ENCODE measurements at regions not wholly inside any gene's neighbourhood (a gene's known extent, or its start where the extent isn't known, plus 50 kb on each side); places are given as distances from the start of the nearest gene placed in this dataset.

DNA sequence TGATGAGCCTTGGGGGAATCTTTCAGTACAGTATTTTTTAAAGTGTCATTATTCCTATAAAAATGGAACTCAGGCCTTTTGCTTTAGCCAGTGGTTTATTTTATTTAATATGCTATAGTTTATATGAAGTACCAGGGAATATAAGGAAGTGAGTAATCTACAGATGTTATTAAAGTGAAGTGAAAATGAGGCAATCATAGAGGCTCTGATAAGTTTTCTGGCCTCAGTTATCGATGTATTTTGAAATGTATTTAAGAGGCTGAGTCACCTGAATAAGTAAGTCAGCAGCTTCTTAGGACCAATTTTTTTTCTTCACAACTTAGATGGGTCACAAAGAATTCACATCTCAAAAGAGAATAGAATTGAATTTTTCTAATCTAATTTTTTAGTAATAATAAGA, 829.0 kb downstream of the DNAH5 start:
- FAIRE-seq (no peak), DNase-seq (ENCODE audit: low read depth in 1 of 2, low spot score in 2 of 2) (no peak)
- H3K79me2 ChIP-seq (ENCODE audit: control insufficient read depth in 1 of 2, insufficient read depth in 2 of 2, low read length in 2 of 2), result no peaks in the 10 kb centered on the region
- H3K79me1 ChIP-seq (ENCODE audit: low read depth, low read length), result no peaks in the 10 kb centered on the region
- H3K4me1 ChIP-seq (replicated peaks in 1 of 4; ENCODE audit: control insufficient read depth in 3 of 4, insufficient read depth in 4 of 4, low read length in 3 of 4), result no peaks in the 10 kb centered on the region
- no peak overlapping the region for H2BK120ac ChIP-seq (replicated peaks; ENCODE audit: low read depth, low read length)
- CTCF ChIA-PET (ENCODE audit: partially characterized antibody), result no interaction called here
- no peaks in the 10 kb centered on the region for H3K27me3 ChIP-seq (replicated peaks in 1 of 4; ENCODE audit: control insufficient read depth in 3 of 4, extremely low read depth in 1 of 4, insufficient read depth in 3 of 4, low read length in 3 of 4)
- 100% methylated on average over 1 of the region's 1 CpG; no CpG with 5 or more reads in 1 of the 2 experiments for WGBS, 2 experiments (ENCODE audit: extremely low coverage in 1 of 2, insufficient coverage in 1 of 2, insufficient read length in 1 of 2, insufficient replicate concordance in 2 of 2, low coverage in 1 of 2, low lambda C conversion rate in 2 of 2, missing lambda C conversion rate in 1 of 2)
- no peak overlapping the region for H4K8ac ChIP-seq (ENCODE audit: extremely low read depth, insufficient read depth, low read length)
- H2BK12ac ChIP-seq (ENCODE audit: low read depth, low read length), result no peak overlapping the region
- H3K9me3 ChIP-seq (ENCODE audit: insufficient read depth in 2 of 2, low read depth in 1 of 2, low read length in 1 of 2), result no peaks in the 10 kb centered on the region
- no peaks in the 10 kb centered on the region for H3K36me3 ChIP-seq (ENCODE audit: control insufficient read depth in 2 of 4, insufficient read depth in 4 of 4, low read length in 3 of 4)
- H2BK20ac ChIP-seq (ENCODE audit: low read length), result no peak overlapping the region
- no peak overlapping the region for H2AK5ac ChIP-seq (ENCODE audit: low read depth, low read length)
- H2AFZ ChIP-seq (ENCODE audit: low read length), result no peak overlapping the region
- H4K20me1 ChIP-seq (replicated peaks in 1 of 2; ENCODE audit: control insufficient read depth in 1 of 2, insufficient read depth in 2 of 2, low read length in 2 of 2), result no peaks in the 10 kb centered on the region
- no peak overlapping the region for H3K27ac ChIP-seq (ENCODE audit: low read depth, low read length)
- H3K9ac ChIP-seq (replicated peaks in 1 of 4; ENCODE audit: extremely low read depth in 1 of 4, low read depth in 3 of 4, low read length in 3 of 4), result no peak overlapping the region
- no peak overlapping the region for H2BK15ac ChIP-seq (ENCODE audit: low read length)
- no peak overlapping the region for H3K56ac ChIP-seq (replicated peaks; ENCODE audit: insufficient read length, low read depth, low read length)
- no peak overlapping the region for H4K5ac ChIP-seq (ENCODE audit: insufficient read length, low read depth, low read length)
- no peak overlapping the region for H3K4me2 ChIP-seq (ENCODE audit: insufficient read depth in 1 of 2, low read depth in 2 of 2, low read length in 2 of 2)
- H3K4me3 ChIP-seq (ENCODE audit: extremely low read depth in 1 of 4, insufficient read depth in 2 of 4, low read depth in 3 of 4, low read length in 4 of 4), result no peak overlapping the region
- no peak overlapping the region for H3K23ac ChIP-seq (ENCODE audit: insufficient read length)
- POLR2A ChIA-PET (ENCODE audit: partially characterized antibody), result no interaction called here
- no peak overlapping the region for H4K91ac ChIP-seq (replicated peaks; ENCODE audit: insufficient read length, low read length)
- no peak overlapping the region for H3K14ac ChIP-seq (ENCODE audit: insufficient read length)
- H3K18ac ChIP-seq (ENCODE audit: extremely low read depth, low read length), result no peak overlapping the region
- no peaks in the 10 kb centered on the region for H3K23me2 ChIP-seq (ENCODE audit: low read depth, low read length)
- no peak overlapping the region for H2BK5ac ChIP-seq (ENCODE audit: low read depth, low read length)
- H3K4ac ChIP-seq (replicated peaks; ENCODE audit: insufficient read length, low read depth, low read length), result no peak overlapping the region
- no peak for TF ChIP-seq CEBPB (IDR thresholded peaks at IDR 0.05; ENCODE audit: low read depth, low read length)
- TF ChIP-seq ASH2L (IDR thresholded peaks at IDR 0.05; ENCODE audit: low read length), result no peak
- no peak for TF ChIP-seq CBX5 (IDR thresholded peaks at IDR 0.05; ENCODE audit: low read depth, low read length)
- TF ChIP-seq, protein P1, sequence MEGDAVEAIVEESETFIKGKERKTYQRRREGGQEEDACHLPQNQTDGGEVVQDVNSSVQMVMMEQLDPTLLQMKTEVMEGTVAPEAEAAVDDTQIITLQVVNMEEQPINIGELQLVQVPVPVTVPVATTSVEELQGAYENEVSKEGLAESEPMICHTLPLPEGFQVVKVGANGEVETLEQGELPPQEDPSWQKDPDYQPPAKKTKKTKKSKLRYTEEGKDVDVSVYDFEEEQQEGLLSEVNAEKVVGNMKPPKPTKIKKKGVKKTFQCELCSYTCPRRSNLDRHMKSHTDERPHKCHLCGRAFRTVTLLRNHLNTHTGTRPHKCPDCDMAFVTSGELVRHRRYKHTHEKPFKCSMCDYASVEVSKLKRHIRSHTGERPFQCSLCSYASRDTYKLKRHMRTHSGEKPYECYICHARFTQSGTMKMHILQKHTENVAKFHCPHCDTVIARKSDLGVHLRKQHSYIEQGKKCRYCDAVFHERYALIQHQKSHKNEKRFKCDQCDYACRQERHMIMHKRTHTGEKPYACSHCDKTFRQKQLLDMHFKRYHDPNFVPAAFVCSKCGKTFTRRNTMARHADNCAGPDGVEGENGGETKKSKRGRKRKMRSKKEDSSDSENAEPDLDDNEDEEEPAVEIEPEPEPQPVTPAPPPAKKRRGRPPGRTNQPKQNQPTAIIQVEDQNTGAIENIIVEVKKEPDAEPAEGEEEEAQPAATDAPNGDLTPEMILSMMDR (IDR thresholded peaks at IDR 0.05; ENCODE audit: control extremely low read depth in 1 of 3, insufficient read depth in 1 of 3, low read depth in 1 of 3, low read length in 3 of 3), result no peak
- no peak for TF ChIP-seq HDAC6 (IDR thresholded peaks at IDR 0.05; ENCODE audit: low read depth, low read length)
- TF ChIP-seq RXRA (IDR thresholded peaks at IDR 0.05; ENCODE audit: insufficient read depth, low read depth, low read length), result no peak
- no peak for TF ChIP-seq ZNF274 (IDR thresholded peaks at IDR 0.05; ENCODE audit: borderline replicate concordance, extremely low read depth, low read length)
- TF ChIP-seq KDM5A (IDR thresholded peaks at IDR 0.05; ENCODE audit: low read length), result no peak
- no peak for TF ChIP-seq CBX8 (IDR thresholded peaks at IDR 0.05; ENCODE audit: borderline replicate concordance, low read depth, low read length)

Measured in H1 (cell line).